Brain microvascular endothelial cell (primary cell): ENCODE measurements at regions not wholly inside any gene's neighbourhood (a gene's known extent, or its start where the extent isn't known, plus 50 kb on each side); places are given as distances from the start of the nearest gene placed in this dataset.

Source experiments
- DNase-seq: peaks from one replicate; pipeline ENCODE4 v3.0.0-alpha.2; 2020
- H3K27ac ChIP-seq: fragments of 250-450 bp; sonication (Bioruptor Pico); 2 replicates; pipeline ENCODE4 v1.5.1; 2020; ENCODE audit warnings: mild to moderate bottlenecking, moderate library complexity
- H3K27me3 ChIP-seq: fragments of 250-450 bp; sonication (Bioruptor Pico); replicated peaks from 2 replicates; pipeline ENCODE4 v1.5.1; 2020; ENCODE audit warnings: mild to moderate bottlenecking
- H3K36me3 ChIP-seq: fragments of 250-450 bp; sonication (Bioruptor Pico); replicated peaks from 2 replicates; pipeline ENCODE4 v1.5.1; 2020; ENCODE audit warnings: mild to moderate bottlenecking
- H3K4me3 ChIP-seq: 2 replicates; pipeline ENCODE4 v1.5.1; 2011; ENCODE audit warnings: low read depth, mild to moderate bottlenecking, control low read depth, low read length, moderate library complexity
- in situ Hi-C: cut with HindIII; loops from 2 replicates; pipeline ENCODE4 v1.10.0; 2017; ENCODE audit warnings: low sequenced_read_pairs, low pct_ligation_motif_present
- TF ChIP-seq, protein P1 (sequence below): IDR thresholded peaks from 2 replicates; pipeline ENCODE4 v1.5.1; 2011; ENCODE audit warnings: low read depth, mild to moderate bottlenecking, moderate library complexity, low read length, control low read depth, inconsistent platforms; ENCODE audit errors: missing control alignments

GRCh38 chr1:54488779-54489626 lies 59.0 kb upstream of the ACOT11 start:
- H3K36me3 ChIP-seq: no peaks in the 10 kb centered on the region
- H3K27me3 ChIP-seq: peaks cover 4% of the 10 kb centered on the region
- in situ Hi-C loops: loop anchor here (5.0 to 25.0 kb wide), 2 partner anchors 82 to 202 kb away; partner anchors contain the start of gene SSBP3
- DNase-seq: peak; percentile 39
- TF ChIP-seq, protein P1, sequence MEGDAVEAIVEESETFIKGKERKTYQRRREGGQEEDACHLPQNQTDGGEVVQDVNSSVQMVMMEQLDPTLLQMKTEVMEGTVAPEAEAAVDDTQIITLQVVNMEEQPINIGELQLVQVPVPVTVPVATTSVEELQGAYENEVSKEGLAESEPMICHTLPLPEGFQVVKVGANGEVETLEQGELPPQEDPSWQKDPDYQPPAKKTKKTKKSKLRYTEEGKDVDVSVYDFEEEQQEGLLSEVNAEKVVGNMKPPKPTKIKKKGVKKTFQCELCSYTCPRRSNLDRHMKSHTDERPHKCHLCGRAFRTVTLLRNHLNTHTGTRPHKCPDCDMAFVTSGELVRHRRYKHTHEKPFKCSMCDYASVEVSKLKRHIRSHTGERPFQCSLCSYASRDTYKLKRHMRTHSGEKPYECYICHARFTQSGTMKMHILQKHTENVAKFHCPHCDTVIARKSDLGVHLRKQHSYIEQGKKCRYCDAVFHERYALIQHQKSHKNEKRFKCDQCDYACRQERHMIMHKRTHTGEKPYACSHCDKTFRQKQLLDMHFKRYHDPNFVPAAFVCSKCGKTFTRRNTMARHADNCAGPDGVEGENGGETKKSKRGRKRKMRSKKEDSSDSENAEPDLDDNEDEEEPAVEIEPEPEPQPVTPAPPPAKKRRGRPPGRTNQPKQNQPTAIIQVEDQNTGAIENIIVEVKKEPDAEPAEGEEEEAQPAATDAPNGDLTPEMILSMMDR: peak; percentile 74
- peak overlapping the region; percentile 61 for H3K4me3 ChIP-seq
- H3K27ac ChIP-seq: peak overlapping the region; percentile 57

DNA sequence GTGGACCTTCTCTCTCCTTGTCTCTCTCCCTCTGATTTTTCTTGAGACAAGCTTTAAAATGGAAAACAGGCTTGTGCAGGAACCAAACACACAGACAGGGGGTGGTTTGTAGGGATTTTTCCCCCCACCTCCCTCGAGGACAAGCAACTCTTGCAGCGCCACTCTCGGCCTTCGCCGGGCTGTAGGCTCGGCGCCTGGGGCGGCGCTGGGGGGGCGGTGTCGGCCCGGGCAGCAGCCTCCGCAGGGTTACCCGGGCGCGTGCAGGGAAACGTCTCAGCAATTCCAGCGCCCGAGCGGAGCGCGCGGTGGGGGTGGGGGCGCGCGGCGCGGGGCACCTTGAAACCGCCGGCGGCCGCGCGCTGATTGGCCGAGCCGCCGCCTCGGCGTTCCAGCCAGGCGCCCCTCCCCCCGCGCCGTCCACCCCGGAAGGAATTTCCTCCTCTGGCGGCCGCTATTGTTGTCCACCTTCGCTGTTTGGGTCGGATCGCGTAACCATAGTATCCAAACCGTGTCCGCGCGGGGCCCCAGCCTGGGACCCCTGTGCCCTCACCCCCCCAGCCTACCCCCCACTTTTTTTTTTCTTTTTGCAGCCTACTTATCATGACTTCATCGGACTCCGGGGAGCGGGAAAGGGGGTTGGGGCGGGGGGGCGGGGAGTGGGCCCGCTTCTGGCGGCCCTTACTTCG lies 59.8 kb upstream of the ACOT11 start:
- peak overlapping the region; percentile 61 for H3K4me3 ChIP-seq
- in situ Hi-C loops: loop anchor here (5.0 to 25.0 kb wide), 2 partner anchors 81 to 201 kb away; partner anchors contain the start of gene SSBP3
- no peaks in the 10 kb centered on the region for H3K36me3 ChIP-seq
- DNase-seq: peak; percentile 86
- H3K27ac ChIP-seq: peak overlapping the region; percentile 57
- H3K27me3 ChIP-seq: peaks cover 4% of the 10 kb centered on the region
- TF ChIP-seq, protein P1: peak; percentile 24

GRCh38 chr1:54487571-54488050 lies 60.4 kb upstream of the ACOT11 start:
- Histone ChIP-seq H3K36me3 (no peaks in the 10 kb centered on the region), H3K4me3 (peak overlapping the region; percentile 45), H3K27me3 (peaks cover 4% of the 10 kb centered on the region), H3K27ac (no peak overlapping the region)
- TF ChIP-seq, protein P1: no peak
- in situ Hi-C loops: loop anchor here (5.0 to 25.0 kb wide), 2 partner anchors 80 to 200 kb away; partner anchors contain the start of gene SSBP3
- DNase-seq: no peak

DNA sequence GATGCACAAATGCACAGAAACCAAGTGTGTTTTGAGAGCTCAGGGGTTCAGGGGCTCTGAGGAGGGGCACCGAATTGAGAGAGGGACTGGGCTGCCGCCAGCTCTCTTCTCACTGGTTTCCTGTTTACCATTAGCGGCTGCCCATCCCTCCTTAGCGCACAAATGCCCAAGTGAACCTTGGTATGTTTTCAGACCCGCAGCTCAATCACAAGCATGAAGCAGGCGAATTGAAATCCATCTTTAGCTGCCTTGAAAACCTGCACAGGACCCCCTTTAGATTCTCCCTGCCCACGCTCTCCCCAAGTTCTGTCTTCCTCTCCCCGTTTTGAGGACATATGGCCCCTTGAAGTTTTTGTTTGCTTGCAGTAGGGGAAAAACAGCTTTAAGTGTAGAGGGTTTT lies 61.1 kb upstream of the ACOT11 start:
- no peak for DNase-seq
- no peak overlapping the region for H3K27ac ChIP-seq
- in situ Hi-C loops: loop anchor here (5.0 to 25.0 kb wide), 2 partner anchors 80 to 200 kb away; partner anchors contain the start of gene SSBP3
- peaks cover 4% of the 10 kb centered on the region for H3K27me3 ChIP-seq
- no peak overlapping the region for H3K4me3 ChIP-seq
- H3K36me3 ChIP-seq: no peaks in the 10 kb centered on the region
- TF ChIP-seq, protein P1: no peak

GRCh38 chr1:54485416-54485815 lies 62.6 kb upstream of the ACOT11 start:
- no peak overlapping the region for H3K4me3 ChIP-seq
- H3K27ac ChIP-seq: no peak overlapping the region
- no peaks in the 10 kb centered on the region for H3K36me3 ChIP-seq
- H3K27me3 ChIP-seq: peaks cover 4% of the 10 kb centered on the region
- TF ChIP-seq, protein P1: no peak
- in situ Hi-C loops: loop anchor here (5.0 to 25.0 kb wide), 2 partner anchors 78 to 198 kb away; partner anchors contain the start of gene SSBP3
- no peak for DNase-seq
